ENCODE measurements at regions not wholly inside any gene's neighbourhood (a gene's known extent, or its start where the extent isn't known, plus 50 kb on each side); places are given as distances from the start of the nearest gene placed in this dataset.

- TF ChIP-seq CTCF (IDR thresholded peaks at IDR 0.05) (no peak), EZH2phosphoT487 (IDR thresholded peaks at IDR 0.05) (no peak), EZH2 (IDR thresholded peaks at IDR 0.05) (no peak)
These were observed 977.7 kb downstream of the JRKL start for GRCh38 chr11:97367406-97368083.
